HEK293T (cell line): ENCODE measurements at regions not wholly inside any gene's neighbourhood (a gene's known extent, or its start where the extent isn't known, plus 50 kb on each side); places are given as distances from the start of the nearest gene placed in this dataset.
A peak's percentile ranks its signal among the peaks of the same experiment; 100 is the strongest.
"Not testable (repeated sequence)": the region's sequence is repeated elsewhere in the genome, so short reads cannot be mapped to it uniquely, and the experiment has no call there.

Experiments
- CTCF ChIA-PET: fragments of 350-600 bp; formaldehyde crosslinking; extraction: SDS; loops from one replicate; lab custom pipeline; 2021; ENCODE audit warnings: antibody characterized with exemption, inconsistent platforms; lab: Yijun Ruan, JAX
- POLR2A ChIA-PET: fragments of 350-600 bp; formaldehyde crosslinking; extraction: SDS; loops from one replicate; lab custom pipeline; 2020; ENCODE audit warnings: antibody characterized with exemption, inconsistent platforms; lab: Yijun Ruan, JAX
- DNase-seq: peaks from one replicate; pipeline ENCODE4 v3.0.0; 2012; ENCODE audit warnings: mixed read lengths; ENCODE audit errors: extremely low spot score
- ARNT ChIP-seq: fragments of 450-650 bp; IDR thresholded peaks from 2 replicates; pipeline ENCODE4 v1.6.1; 2017; ENCODE audit warnings: mild to moderate bottlenecking
- BHLHE40 ChIP-seq: fragments of 450-650 bp; IDR thresholded peaks from 2 replicates; pipeline ENCODE4 v1.6.1; 2016; ENCODE audit warnings: mild to moderate bottlenecking, moderate library complexity, borderline replicate concordance
- CTBP1 ChIP-seq: fragments of 450-650 bp; IDR thresholded peaks from 2 replicates; pipeline ENCODE4 v1.6.1; 2016; ENCODE audit warnings: borderline replicate concordance
- ELF4 ChIP-seq: fragments of 450-650 bp; IDR thresholded peaks from 2 replicates; pipeline ENCODE4 v1.6.1; 2017; ENCODE audit warnings: antibody characterized with exemption
- FOXA1 ChIP-seq: fragments of 450-650 bp; IDR thresholded peaks from 2 replicates; pipeline ENCODE4 v1.6.1; 2016; ENCODE audit warnings: mild to moderate bottlenecking
- FOXK2 ChIP-seq: fragments of 450-650 bp; IDR thresholded peaks from 2 replicates; pipeline ENCODE4 v1.6.1; 2016; ENCODE audit warnings: mild to moderate bottlenecking
- FOXM1 ChIP-seq: fragments of 450-650 bp; IDR thresholded peaks from 2 replicates; pipeline ENCODE4 v1.6.1; 2017; ENCODE audit warnings: mild to moderate bottlenecking, borderline replicate concordance
- HDGF ChIP-seq: fragments of 450-650 bp; IDR thresholded peaks from 2 replicates; pipeline ENCODE4 v1.6.1; 2017; ENCODE audit warnings: antibody characterized with exemption, borderline replicate concordance
- L3MBTL2 ChIP-seq: fragments of 450-650 bp; conservative IDR thresholded peaks from 2 replicates; pipeline ENCODE4 v1.6.1; 2016; ENCODE audit warnings: mild to moderate bottlenecking
- LEF1 ChIP-seq: fragments of 450-650 bp; IDR thresholded peaks from 2 replicates; pipeline ENCODE4 v1.6.1; 2017; ENCODE audit warnings: mild to moderate bottlenecking, borderline replicate concordance
- NFRKB ChIP-seq: fragments of 450-650 bp; IDR thresholded peaks from 2 replicates; pipeline ENCODE4 v1.6.1; 2016; ENCODE audit warnings: mild to moderate bottlenecking, moderate library complexity
- PKNOX1 ChIP-seq: fragments of 450-650 bp; IDR thresholded peaks from 2 replicates; pipeline ENCODE4 v1.6.1; 2016
- SP1 ChIP-seq: fragments of 450-650 bp; IDR thresholded peaks from 2 replicates; pipeline ENCODE4 v1.6.1; 2017
- SUZ12 ChIP-seq: fragments of 450-650 bp; IDR thresholded peaks from 2 replicates; pipeline ENCODE4 v1.6.1; 2016; ENCODE audit warnings: mild to moderate bottlenecking
- TARDBP ChIP-seq: fragments of 450-650 bp; IDR thresholded peaks from 2 replicates; pipeline ENCODE4 v1.6.1; 2016
- ZNF384 ChIP-seq: fragments of 450-650 bp; IDR thresholded peaks from 2 replicates; pipeline ENCODE4 v1.6.1; 2016

DNA sequence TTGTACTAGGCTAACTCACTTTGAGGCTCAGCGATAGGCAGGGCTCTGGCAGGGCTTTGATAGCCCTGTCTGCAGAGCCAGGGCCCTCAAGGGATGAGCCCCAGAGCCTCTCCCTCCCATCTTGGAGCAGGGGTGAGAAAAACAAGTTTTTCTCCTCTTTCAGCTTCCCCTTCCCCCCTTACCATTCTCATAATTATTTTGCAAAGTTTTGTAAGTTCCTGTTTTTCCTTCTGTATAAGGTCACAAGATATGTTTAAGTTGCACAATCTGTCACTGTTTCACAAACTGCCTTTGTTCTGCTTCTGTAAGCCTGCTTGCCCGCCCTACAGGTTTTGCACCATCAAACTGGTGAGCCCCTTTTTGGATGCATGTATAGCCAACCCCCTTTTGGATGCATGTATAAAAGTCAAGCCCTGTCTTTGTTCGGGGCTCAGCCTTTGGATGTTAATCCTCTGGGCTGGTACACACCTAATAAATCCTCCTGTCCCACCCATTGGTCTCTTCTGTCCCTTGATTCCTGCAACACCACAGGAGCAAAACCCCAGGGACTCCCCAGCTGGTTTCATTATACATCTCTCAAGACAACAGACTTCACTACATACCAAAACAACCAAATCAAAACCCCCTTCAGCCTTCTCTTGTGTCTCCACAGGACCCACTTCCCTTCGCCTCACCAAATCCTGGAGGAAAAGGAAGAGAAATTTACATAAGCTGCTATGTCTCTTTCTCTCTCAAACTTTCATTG, 52.5 kb upstream of the RESF1 start:
- POLR2A ChIA-PET: no interaction called here
- no peak for DNase-seq
- TF ChIP-seq ELF4 (no peak), FOXA1 (no peak), BHLHE40 (no peak), NFRKB (no peak), ARNT (no peak), LEF1 (no peak), FOXM1 (no peak), SP1 (no peak), ZNF384 (no peak), HDGF (no peak), TARDBP (no peak), SUZ12 (no peak), FOXK2 (no peak), PKNOX1 (no peak)
- CTCF ChIA-PET: no interaction called here

DNA sequence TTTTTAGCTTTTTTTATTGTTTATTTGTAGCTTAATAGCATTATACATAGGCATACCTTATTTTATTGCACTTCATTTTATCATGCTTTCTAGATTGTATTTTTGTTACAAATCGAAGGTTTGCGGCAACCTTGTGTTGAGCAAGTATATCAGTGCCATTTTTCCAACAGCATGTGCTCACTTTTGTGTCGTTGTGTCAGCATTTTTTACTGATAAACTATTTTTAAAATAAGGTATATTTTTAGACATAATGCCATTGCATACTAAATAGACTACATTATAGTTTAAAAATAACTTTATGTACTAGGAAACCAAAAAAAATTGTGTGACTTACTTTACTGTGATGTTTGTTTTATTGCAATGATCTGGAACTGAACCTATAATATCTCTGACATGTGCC, 56.2 kb upstream of the RESF1 start:
- TF ChIP-seq BHLHE40 (no peak), LEF1 (no peak), PKNOX1 (no peak), TARDBP (no peak), L3MBTL2 (no peak), CTBP1 (no peak), SP1 (no peak), ARNT (no peak), HDGF (no peak), ELF4 (no peak), FOXA1 (no peak), SUZ12 (no peak), FOXM1 (no peak), NFRKB (no peak), ZNF384 (no peak), FOXK2 (no peak)
- ChIA-PET POLR2A (no interaction called here), CTCF (no interaction called here)
- DNase-seq: no peak

DNA sequence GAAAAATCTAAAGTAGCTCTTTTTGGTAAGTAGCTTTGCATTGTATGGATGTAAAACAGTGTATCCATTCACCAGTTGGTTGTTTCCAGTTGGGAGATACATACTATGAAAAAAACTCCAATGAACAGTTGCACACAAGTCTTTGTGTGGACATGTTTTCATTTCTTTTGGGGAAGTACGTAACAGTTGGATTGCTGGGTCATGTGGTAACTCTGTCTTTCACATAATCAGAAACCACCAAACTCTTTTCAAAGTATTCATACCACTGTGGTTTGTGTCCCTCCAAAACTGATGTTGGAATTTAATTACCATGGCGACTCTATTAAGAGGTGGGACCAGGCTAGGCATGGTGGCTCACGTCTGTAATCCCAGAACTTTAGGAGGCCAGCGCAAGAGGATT, 58.9 kb upstream of the RESF1 start:
- ChIA-PET CTCF (no interaction called here), POLR2A (no interaction called here)
- TF ChIP-seq L3MBTL2: no peak
- TF ChIP-seq FOXK2: no peak
- no peak for TF ChIP-seq HDGF
- DNase-seq: no peak

- no peak for TF ChIP-seq FOXA1
- TF ChIP-seq PKNOX1: no peak
- TF ChIP-seq FOXM1: no peak
- no peak for TF ChIP-seq BHLHE40
- no peak for TF ChIP-seq TARDBP
- TF ChIP-seq FOXK2: no peak
- no peak for TF ChIP-seq L3MBTL2
- no peak for TF ChIP-seq LEF1
- TF ChIP-seq SP1: no peak
- no peak for TF ChIP-seq SUZ12
- TF ChIP-seq CTBP1: no peak
- no peak for TF ChIP-seq ARNT
- no peak for TF ChIP-seq ZNF384
- TF ChIP-seq HDGF: no peak
- TF ChIP-seq ELF4: no peak
- POLR2A ChIA-PET: no interaction called here
- no peak for DNase-seq
- CTCF ChIA-PET: no interaction called here
Observed at GRCh38 chr12:31899109-31899508, 60.1 kb upstream of the RESF1 start.

DNA sequence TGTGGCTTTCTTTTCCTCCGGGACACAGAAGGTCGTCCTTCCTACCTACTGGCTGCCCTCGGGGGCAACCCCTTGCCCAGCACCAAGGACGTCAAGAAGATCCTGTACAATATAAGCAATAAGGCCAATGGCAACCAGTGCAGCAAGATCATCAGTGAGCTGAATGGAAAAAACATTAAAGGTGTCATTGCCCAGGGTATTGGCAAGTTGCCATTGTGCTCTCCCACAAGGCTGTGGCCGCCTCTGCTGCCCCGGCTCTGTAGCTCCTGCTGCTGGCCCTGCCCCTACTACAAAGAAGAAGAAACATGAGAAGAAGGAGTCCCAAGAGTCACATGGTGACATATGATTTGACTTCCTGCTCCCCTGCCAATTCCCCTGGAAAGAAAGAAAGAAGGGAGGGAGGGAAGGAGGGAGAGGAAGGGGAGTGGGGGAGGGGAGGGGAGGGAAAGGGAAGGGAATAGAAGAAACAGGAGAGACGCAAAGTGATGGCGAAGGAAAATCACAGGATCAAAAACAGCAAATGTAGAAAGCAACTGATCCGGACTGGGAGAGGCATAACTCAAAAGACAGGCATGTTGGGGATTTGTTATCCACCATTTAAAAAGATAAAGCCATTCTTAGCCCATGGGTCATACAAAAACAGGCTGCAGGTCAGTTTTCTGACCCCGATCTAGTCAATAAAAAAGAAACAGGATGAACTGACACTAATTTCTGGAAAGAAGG, 61.3 kb upstream of the RESF1 start:
- no peak for TF ChIP-seq NFRKB
- TF ChIP-seq PKNOX1: no peak
- TF ChIP-seq ELF4: no peak
- TF ChIP-seq L3MBTL2: no peak
- TF ChIP-seq FOXK2: no peak
- TF ChIP-seq TARDBP: no peak
- no peak for TF ChIP-seq FOXM1
- TF ChIP-seq ARNT: no peak
- TF ChIP-seq SUZ12: no peak
- no peak for TF ChIP-seq BHLHE40
- TF ChIP-seq HDGF: no peak
- DNase-seq: peak; percentile 31
- CTCF ChIA-PET: no interaction called here
- POLR2A ChIA-PET: no interaction called here

- CTCF ChIA-PET, POLR2A ChIA-PET, DNase-seq: not testable (repeated sequence)
Observed at GRCh38 chr12:31897092-31897491, 62.1 kb upstream of the RESF1 start.
